ENCODE measurements at regions not wholly inside any gene's neighbourhood (a gene's known extent, or its start where the extent isn't known, plus 50 kb on each side); places are given as distances from the start of the nearest gene placed in this dataset.

DNA sequence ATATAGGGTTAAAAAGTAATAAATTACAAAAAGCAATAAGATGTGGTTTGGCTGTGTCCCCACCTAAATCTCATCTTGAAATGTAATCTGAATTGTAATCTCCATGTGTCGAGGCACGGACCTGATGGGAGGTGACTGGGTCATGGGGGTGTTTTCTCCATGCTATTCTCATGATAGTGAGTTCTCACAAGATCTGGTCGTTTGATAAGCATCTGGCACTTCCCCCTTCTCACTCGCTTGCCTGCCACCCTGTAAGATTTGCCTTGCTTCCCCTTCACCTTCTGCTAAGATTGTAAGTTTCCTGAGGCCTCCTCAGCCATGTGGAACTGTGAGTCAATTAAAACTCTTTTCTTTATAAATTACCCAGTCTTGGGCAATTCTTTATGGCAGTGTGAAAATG lies 577.4 kb downstream of the TBC1D4 start:
- TF ChIP-seq, protein P1, sequence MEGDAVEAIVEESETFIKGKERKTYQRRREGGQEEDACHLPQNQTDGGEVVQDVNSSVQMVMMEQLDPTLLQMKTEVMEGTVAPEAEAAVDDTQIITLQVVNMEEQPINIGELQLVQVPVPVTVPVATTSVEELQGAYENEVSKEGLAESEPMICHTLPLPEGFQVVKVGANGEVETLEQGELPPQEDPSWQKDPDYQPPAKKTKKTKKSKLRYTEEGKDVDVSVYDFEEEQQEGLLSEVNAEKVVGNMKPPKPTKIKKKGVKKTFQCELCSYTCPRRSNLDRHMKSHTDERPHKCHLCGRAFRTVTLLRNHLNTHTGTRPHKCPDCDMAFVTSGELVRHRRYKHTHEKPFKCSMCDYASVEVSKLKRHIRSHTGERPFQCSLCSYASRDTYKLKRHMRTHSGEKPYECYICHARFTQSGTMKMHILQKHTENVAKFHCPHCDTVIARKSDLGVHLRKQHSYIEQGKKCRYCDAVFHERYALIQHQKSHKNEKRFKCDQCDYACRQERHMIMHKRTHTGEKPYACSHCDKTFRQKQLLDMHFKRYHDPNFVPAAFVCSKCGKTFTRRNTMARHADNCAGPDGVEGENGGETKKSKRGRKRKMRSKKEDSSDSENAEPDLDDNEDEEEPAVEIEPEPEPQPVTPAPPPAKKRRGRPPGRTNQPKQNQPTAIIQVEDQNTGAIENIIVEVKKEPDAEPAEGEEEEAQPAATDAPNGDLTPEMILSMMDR (IDR thresholded peaks at IDR 0.05) = no peak
- no peak for TF ChIP-seq POLR2A (IDR thresholded peaks at IDR 0.05)

Measured in ovary (tissue), 3 donors.